ENCODE measurements at regions not wholly inside any gene's neighbourhood (a gene's known extent, or its start where the extent isn't known, plus 50 kb on each side); places are given as distances from the start of the nearest gene placed in this dataset.

DNA sequence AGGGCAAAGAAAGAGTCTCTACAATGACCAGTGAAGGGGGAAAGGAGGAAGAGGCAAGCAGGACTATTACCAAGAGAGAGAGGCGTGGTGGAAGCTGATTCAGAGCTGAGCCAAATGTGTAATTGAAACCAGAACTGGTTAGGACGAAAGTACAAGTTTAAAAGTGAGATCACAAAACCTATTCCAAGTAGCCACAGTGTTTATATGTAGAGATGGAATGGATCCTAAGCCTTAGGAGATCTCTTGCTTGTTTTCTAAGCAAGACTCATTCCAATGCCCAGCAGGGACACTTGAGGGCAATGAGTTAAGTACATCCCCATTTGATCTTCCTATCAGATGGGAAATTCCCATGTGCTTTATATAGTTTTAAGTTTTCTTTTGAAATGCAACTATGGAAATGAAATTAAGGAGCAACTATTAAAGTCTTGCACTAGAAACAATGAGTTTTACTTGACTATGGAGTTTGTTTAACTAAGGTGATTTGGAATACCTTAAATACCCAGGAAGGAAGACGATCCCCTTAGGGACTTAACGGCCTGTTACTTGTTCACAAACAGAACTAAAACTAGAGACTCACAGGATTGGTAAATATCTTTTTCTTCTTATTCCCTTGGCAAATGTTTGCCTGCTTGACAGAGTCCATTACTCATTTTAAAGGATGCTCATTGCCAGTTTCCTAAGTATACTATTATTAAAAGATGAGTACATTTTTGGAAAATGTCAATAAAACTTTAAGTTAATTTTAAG, 51.1 kb upstream of the SNX2 start:
- DNase-seq = no peak
